Upper lobe of left lung (tissue), 4 donors: ENCODE measurements at regions not wholly inside any gene's neighbourhood (a gene's known extent, or its start where the extent isn't known, plus 50 kb on each side); places are given as distances from the start of the nearest gene placed in this dataset.

ENCODE experiments used
- CTCF ChIP-seq, 6 experiments: fragments of 450-650 bp in 4 of 6; fragments of 200-600 bp in 2 of 6; sonication (generic) in 2 of 6; IDR thresholded peaks; one replicate each; pipeline ENCODE4 v1.5.1; 2016 to 2019; ENCODE audit warnings: antibody characterized with exemption in 6 of 6
- EP300 ChIP-seq, 4 donors: sonication (generic); formaldehyde crosslinking; IDR thresholded peaks; one replicate each; pipeline ENCODE4 v1.5.1; 2017; ENCODE audit warnings: antibody characterized with exemption in 4 of 4, control low read depth in 2 of 4
- POLR2A ChIP-seq, 4 donors: fragments of 450-650 bp; IDR thresholded peaks; one replicate each; pipeline ENCODE4 v1.5.1; 2016 to 2017; ENCODE audit warnings: antibody characterized with exemption in 4 of 4, mild to moderate bottlenecking in 2 of 4
- POLR2AphosphoS5 ChIP-seq, 2 donors: sonication (generic); formaldehyde crosslinking; IDR thresholded peaks; one replicate each; pipeline ENCODE4 v1.5.1; 2017; ENCODE audit warnings: antibody characterized with exemption in 2 of 2

DNA sequence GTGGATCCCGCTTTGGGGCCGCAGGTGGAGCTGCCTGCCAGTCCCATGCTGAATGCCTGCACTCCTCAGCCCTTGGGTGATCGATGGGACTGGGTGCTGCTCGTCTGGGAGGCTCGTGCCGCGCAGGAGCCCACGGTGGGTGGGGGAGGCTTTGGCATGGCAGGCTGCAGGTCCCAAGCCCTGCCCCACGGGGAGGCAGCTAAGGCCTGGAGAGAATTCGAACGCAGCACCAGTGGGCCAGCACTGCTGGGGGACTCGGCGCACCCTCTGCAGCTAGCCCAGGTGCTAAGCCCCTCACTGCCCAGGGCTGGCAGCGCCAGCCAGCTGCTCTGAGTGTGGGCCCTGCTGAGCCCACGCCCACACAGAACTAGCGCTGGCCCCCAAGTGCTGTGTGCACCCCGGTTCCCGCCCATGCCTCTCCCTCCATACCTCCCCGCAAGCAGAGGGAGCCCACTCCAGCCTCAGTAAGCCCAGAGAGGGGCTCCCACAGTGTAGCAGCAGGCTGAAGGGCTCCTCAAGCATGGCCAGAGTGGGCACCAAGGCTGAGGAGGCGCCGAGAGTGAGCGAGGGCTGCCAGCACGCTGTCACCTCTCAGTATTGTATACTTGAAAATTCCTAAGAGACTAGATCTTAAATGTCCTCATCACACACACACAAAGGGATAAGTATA, 1654.2 kb upstream of the SLC39A10 start:
- TF ChIP-seq POLR2A (IDR thresholded peaks at IDR 0.05) (no peak), CTCF (IDR thresholded peaks at IDR 0.05) (no peak), EP300 (IDR thresholded peaks at IDR 0.05) (no peak), POLR2AphosphoS5 (IDR thresholded peaks at IDR 0.05) (no peak)
